HG02759 (cell line): ENCODE measurements at regions not wholly inside any gene's neighbourhood (a gene's known extent, or its start where the extent isn't known, plus 50 kb on each side); places are given as distances from the start of the nearest gene placed in this dataset.
"Not testable (repeated sequence)": the region's sequence is repeated elsewhere in the genome, so short reads cannot be mapped to it uniquely, and the experiment has no call there.

ENCODE experiments used
- ATAC-seq: cut with Tn5 transposase; IDR thresholded peaks from one replicate; pipeline ENCODE4 v1.9.1; 2021; ENCODE audit warnings: mild to moderate bottlenecking, moderate library complexity; ENCODE audit not compliant: unreplicated experiment

DNA sequence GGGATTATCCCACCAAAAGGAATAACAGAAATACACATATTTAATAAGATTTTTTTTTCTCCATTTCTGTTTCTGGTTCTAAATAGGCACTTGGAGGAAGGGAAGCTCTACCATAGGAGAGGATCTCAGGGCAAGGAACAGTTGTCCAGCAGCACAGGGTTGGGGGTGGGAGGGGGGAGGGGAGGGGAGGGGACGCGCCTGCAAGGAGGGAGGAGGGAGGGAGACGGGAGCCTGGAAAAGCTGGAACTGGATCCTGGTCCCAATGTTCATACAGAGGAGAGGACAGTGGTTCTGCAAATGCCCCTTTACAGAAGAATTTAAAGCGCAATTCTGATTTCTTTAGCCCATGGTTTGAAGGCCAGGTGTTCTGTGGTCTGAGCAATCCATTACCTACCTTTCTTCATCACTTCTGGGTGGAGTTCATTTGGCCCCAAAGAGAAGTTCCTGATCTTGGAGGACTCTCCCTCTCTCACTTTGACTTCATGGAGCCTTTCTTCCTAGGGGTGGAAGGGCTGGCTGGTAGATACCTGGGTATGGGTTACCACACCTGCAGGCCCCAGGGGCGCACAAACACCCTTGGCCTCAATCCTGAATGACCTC, 348.9 kb upstream of the NCAM1 start:
- ATAC-seq: no peak

DNA sequence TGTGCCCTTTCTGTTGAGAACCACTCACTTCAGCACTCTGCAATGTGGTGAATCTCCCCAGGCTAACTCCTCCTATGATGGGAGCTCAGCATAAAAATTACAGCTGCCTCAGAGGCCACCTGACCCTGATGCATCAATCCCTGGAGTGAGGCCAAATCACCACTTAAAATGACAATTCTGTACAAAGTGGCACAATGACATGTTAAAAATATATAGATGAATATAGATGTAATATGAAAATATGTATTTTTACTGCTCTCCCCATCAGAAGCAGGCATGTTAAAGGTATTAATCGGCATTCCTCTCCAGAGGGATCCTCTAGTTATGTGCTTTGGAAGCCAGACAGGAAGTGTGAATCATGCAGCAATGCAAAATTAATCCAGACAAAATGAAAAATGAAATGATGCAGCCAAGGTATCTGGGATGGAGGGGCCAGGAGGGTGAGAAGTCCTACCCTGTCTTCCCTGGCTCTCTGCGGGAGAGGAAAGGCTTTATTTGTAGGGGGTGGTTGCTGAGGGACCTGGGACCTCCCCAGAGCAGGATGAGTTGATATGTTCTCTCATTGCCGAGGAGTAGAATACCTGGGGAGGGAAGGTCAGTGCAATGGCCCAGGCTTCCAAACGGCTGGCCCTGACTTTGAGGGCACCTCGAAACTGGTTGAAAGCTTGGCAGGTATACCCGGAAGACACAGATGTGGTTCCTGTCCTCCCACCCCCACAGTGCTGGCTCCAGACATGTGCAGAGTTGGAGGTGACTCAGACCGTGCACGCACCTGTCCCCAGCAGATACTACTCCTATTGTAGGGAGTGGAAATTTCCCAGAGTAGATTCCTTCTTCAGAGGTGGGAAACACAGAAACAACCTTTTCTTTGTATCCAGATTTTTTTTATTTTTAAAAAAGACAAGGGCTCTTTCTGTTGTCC, 347.9 kb upstream of the NCAM1 start:
- ATAC-seq: no peak

DNA sequence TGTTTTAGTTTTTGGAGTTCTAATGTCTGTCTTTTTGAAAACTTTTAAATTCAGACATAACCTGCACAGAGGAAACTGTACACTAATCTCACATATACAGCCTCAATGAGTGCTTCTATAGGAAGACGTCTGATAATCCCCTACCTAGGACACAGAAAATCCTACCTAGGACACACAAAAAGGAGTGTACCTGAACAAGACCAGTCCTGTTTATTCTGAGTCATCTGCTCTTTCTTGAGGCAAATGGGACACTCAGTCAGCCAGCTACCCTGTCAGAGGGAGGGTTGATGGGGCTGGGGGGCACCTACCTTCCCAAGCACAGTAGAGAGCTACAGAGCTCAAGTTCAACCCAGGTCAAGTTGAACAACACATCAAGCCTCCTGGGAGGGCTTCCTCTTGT, 346.6 kb upstream of the NCAM1 start:
- ATAC-seq: no peak

DNA sequence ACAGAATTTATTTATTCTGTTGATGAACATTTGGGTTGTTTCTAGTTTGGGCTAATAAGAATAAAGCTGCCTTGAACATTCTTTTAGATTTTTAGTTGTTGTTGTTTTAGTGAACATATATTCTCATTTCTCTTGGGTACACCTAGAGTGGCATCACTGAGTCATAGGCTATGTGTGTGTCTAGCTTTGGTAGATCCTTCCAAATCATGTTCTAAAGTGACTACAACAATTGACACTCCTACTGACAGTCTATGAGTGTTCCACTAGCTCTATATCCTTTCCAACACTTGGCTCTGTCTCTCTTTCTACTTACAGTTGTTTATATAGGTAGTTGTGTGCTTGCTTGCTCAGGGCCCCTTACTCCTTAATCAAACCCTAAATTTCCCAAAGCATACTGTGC, 346.0 kb upstream of the NCAM1 start:
- ATAC-seq: no peak

DNA sequence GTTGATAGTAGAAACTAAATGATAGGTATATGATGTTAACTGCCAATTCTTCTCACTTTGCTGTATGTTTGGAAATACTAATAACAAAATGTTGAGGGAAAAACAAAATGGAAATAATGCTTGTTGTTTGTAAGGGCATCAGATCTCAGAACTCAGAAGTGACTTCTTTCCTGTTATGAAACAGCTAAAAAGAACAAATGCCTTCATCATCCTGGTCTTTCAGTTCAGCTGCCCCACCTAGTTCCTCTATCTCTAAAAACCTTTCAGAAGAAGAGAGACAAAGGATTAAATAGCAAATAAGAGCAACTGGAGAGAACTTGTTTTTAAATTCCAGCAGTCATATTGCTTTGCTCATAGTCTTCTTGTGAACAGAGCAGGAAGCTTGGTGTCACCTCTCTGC, 345.3 kb upstream of the NCAM1 start:
- ATAC-seq: no peak

DNA sequence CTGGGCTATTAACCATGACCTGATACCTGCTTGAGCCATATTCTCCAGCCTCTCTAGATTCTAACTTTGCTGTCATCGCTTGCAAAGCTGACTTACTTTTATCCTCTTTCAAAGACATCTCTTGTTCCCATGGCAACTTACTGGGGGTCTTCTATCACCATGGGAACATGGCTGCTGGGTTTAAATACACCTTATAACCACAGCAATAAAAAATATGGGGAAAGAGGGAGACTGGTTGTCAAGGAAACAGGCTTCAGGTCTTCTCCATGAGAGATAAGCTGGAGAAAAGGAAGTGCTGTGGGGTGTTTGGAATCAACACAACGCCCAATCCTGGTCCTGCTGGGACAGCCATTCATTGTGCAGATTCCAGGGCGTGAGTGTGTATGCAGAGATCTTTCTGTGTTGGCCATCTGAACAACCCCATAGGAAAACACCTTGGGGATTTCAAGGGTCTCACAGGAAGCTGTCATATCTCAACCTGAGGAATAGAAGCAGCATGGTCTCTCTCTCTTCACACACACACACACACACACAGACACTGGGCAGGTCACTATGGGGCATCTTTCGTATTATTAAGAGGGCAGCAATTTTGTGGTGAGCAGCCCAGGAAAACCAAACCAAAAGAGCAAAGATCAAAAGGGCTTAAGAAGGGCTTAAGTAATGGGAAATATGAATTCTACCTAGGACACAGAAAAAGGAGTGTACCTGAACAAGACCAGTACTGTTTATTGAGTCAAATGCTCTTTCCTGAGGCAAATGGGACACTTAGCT, 344.7 kb upstream of the NCAM1 start:
- ATAC-seq: no peak

DNA sequence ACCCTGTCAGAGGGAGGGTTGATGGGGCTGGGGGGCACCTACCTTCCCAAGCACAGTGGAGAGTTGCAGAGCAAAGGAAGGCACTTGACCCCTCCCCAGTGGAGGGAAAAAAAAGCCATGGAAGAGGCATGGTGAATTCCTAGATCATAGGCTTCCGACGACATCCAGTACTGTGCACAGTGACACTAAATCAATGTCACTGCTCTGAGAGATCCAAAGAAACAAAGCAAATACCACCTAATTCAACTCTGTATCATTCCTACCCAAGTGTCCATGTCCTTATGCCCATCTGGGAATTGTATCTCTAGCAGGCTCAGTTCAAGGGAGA, 344.2 kb upstream of the NCAM1 start:
- no peak for ATAC-seq

DNA sequence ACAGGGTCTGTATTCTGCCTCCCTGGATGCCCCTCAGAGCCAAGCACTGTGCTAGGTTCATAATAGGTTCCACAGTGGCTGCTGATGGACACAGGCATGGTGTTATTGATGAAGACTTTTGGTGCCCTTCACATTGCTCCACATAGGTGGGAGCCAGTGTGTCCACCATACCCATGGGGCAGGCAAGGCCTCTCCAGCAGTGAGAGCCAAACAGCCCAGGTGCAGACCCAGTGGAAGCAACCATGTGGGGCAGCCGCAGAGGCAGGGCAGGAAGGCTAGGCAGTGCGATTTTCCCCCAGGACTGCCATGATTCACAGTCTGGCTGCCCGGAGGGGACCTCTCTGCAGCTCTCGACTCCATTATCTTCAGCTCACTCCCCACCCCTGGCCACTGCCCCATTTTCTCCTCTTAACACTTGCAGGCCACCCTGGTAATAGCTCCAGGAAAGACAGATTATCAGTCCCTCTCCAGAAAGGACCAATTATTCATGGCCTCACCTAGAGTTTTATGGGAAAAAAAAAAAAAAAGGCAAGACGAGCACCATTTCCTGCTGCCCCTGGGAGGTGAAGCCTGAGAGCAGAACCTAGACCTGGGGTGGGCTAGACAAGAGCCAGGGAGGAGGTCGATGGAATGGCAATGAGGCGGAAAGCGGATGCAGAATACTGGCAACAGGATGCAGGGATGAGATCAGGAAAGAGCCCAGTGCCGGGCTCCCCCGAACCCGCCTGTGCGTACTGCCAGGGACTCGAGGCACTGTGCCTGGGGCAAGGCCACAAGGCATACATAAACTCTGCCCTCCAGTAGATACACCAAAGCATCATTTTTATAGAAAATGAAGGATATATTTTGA, 343.0 kb upstream of the NCAM1 start:
- ATAC-seq: no peak

DNA sequence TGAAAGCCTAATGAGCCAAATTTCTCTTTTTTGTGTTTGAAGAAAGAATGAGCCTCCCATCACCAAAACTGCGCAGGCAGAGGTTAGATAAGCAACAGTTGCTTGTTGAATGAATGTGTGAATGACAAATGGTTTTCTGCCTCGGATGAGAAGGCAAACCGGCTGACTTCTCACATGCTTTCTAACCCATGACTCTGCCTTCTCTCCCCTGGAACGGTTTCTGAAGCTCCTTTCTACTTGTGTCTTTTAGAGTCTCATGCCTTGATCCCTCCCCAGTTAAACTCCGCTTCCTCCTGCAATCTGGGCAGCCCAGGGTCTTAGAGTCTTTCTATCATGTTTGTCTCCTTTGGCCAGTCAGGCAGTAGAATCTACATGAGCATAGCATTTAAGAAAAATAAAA, 342.1 kb upstream of the NCAM1 start:
- ATAC-seq: no peak

DNA sequence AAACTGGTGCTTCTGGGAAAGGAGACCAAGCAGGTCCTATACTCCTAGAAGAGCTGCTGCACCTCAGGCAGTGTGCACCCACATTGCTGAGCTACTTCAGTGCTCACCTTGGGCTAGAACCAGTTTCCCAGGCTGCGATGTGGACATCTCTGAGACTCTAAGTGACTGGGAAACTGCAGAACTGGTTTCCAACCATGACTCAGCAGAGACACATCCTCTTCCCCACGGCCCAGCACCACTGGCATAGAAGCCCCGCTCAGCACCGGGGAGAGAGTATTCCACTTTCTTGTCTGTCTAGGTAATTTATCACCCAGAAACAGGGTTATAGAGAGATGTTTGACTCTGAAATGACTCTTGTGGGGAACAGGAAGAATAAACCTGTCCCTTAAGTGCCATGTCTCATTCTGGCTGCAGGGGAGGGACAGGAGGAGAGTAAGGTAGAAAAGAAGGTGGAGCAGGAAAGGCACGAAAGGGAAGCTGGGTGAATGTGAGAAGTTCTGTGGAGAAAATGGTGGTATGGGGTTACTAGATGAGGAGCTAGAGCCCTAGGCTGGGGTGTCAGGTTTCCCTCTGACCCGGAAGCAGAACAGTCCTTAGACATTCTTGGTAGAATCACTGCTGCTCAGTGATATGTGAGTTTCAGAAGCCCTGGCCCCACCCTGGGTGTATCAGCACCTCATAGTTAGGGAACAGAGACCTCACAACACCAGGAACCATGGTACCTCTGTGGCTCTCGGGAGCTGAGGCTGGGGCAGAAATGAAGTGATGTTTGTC, 340.4 kb upstream of the NCAM1 start:
- peak; percentile 52 for ATAC-seq

DNA sequence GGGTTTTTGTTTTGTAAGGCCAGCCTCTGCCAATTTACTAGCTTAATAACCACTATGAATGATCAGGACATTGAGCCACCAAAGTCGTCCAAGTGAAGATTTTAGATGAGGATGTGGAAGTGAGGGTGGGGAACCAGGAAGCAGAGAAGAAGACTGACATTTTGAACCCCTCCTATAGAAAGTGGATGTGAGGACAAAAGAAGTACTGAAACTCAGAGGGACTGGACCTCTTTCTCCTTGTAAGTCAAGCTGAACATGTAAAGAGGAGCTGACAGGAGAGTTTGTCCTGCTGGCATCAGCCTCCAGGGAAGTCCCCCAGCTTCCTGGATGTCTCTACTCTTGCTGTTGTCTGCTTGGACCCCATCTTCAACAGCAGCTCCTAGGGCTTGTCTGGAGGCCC, 338.2 kb upstream of the NCAM1 start:
- no peak for ATAC-seq

DNA sequence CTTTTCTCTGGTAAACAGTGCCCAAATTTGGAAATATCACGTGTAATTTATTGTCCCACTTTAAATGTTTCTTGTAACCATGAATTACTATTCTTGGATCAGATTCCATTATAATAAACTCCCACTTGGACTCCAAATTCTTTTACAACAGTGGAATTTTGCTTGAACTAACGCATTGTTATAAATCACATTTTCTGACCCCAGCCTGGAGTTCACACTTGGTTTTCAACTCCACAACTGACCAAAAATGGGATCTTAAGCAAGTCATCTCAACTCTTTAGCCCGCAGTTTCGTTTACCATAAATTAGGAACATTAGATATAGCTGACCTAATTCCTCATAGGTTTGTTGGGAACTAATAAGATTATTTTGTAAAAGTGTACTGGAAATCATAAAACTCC, 336.8 kb upstream of the NCAM1 start:
- no peak for ATAC-seq

DNA sequence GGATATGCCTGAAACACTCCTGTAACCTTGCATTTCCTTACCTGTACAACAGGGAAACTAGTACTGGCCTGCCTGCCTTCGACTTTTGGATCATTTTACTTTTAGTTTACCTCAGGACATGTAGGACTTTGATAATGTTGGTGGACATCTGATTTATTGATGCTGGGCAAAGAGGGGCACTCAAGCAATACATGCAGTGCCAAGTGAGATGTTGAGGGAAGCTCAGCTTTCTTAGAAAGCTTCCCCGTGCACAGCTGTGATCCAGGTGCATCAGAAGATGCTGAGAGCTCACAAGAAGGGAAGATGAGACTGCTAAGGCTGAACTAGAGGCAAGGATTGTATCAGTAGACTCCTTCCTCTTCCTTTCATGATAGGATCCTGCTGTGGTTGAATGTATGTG, 336.2 kb upstream of the NCAM1 start:
- not testable (repeated sequence) for ATAC-seq

DNA sequence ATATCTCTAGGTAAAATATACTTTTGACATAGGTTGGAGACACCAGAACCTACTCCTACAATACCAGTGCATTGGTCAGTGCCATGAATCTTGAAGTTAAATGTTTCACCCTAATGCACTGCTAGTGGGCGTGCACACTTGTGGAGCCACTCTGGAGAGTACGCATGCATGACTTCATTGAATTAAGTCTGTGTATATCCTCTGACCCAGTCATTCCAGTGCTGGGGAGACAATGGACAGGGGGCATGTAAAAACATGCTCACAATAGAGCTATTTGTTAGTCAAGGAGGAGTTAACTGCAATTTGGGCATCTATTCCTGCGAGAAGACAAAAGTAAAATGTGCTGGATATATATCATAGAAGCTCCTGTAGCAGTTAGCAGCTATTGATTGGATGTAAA, 335.4 kb upstream of the NCAM1 start:
- no peak for ATAC-seq

DNA sequence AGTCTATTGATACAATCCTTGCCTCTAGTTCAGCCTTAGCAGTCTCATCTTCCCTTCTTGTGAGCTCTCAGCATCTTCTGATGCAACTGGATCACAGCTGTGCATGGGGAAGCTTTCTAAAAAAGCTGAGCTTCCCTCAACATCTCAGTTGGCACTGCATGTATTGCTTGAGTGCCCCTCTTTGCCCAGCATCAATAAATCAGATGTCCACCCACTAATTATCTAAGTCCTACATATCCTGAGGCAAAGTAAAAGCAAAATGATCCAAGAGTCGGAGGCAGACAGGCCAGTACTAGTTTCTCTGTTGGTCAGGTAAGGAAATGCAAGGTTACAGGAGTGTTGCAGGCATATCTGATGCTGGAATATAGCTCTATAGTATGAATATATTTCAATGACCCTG, 334.5 kb upstream of the NCAM1 start:
- no peak for ATAC-seq

DNA sequence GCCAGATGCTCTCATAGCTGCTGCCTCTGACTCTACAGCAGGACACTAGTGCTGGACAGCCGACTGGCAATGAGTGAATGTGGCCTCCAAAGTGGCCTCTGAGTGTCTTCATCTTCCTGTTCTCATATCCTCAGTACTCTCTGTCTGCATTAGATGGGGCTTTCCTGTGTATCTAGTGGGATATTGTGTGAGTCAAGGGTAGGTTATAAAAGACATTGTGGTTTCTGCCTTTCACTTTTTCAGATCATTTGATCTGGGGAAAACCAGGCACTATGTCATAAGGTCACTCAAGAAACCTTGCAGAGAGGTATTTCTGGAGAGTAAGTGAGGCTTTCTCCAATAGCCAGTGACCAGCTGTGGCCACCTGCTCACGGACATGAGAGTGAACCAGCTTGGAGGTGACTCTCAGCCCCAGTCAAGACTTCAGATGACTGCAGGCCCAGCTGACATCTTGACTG, 333.6 kb upstream of the NCAM1 start:
- peak; percentile 74 for ATAC-seq

DNA sequence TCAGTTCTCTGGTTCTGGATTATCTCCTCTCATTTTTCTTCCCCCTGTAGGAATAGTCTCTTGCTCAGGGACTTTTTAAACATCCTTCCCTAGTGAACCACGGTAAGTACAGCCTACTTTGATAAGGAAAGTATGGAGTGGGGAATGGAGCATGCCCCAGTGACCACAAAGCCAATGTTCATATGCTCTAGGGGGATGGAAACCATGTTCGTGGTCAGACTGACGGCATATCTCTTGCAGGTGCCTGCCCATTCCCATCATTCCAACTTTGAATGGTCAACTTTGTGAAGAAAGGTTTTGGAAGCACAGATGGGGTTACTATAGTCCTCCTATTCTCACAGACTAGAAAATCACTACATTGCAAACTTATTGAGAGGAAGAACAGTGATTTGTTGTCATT, 332.5 kb upstream of the NCAM1 start:
- ATAC-seq: no peak

DNA sequence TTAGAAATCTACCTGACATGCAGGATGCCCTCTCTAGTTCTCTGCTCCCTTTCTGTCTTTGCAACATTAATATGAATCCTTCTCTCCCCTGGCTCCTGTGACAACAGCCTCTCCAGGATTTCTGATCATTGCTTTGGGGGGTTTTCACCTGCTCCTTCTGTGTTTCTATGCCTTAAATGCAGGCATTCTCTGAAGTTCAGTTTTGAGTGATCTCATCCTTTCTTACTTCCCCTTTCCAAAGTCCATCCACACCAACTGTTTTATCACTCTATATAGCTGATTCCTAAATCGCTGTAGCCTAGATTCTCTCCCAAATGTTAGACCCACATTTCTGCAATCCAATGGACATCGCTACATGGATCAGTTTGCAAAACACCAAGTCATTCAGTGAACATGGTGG, 330.7 kb upstream of the NCAM1 start:
- no peak for ATAC-seq

DNA sequence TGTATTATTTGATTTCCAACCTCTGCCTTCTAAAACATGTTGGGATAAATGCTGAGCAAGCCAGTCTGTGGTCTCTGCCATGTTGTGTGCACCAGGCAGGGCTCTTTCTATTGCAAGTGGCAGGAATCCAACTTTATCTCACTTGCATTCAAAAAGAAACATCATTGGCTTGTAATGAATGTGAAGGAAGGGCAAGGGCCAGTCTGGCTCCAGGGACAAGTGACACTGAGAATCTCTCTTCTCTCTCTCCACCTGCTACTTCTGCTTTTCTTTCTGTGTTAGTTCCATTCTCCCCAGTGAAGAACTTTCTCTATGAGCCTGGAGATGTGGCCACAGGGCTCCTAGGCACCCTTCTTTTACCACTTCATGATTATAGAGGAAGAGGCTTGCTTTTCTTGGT, 329.9 kb upstream of the NCAM1 start:
- no peak for ATAC-seq

DNA sequence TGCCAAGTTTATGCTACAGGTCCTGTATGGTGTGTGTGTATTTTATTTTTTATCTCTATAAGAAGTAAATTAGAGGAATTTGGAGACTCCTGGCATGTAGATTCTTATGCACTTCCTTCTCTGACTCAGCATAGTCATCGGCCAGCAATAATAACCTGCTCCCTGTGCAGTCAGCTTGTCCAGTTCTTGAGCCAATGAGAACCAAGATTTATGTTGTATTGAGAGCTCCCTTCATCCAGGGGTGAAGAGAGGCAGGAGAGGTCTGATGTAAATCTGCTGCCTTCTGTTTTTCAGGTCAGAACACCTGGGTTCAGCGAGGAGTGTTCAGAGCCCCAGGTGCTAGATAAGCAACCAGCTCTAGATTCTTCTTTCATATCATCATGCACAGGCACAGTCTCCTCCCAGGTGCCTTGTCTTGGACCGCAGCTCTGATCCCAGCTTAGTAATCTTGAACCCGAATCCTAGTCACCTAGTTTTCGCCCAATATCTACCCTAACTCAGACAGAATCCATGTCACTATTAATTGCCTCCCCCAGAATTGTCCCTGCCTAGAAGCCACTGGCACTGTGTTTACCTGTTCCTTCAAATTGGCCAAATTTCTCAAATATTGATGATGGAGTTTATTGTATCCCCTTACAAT, 328.2 kb upstream of the NCAM1 start:
- no peak for ATAC-seq
